Thyroid gland (tissue), 4 donors: ENCODE measurements at regions not wholly inside any gene's neighbourhood (a gene's known extent, or its start where the extent isn't known, plus 50 kb on each side); places are given as distances from the start of the nearest gene placed in this dataset.
A peak's percentile ranks its signal among the peaks of the same experiment; 100 is the strongest.

Experiments
- DNase-seq, 2 donors: peaks; one replicate each; pipeline ENCODE4 v3.0.0-alpha.2; 2019
- H3K27ac ChIP-seq, 3 donors: fragments of 200-600 bp; sonication (generic); 1 replicate in 2 of 3; 2 replicates in 1 of 3; pipeline ENCODE4 v1.5.1; 2016 to 2019; ENCODE audit warnings: mild to moderate bottlenecking in 1 of 3, moderate library complexity in 1 of 3
- H3K27me3 ChIP-seq: fragments of 200-600 bp; sonication (generic); one replicate; pipeline ENCODE4 v1.5.1; 2019
- H3K36me3 ChIP-seq, 2 donors: fragments of 200-600 bp; sonication (generic); one replicate each; pipeline ENCODE4 v1.5.1; 2016 to 2019
- H3K4me1 ChIP-seq, 2 donors: fragments of 200-600 bp; sonication (generic); one replicate each; pipeline ENCODE4 v1.5.1; 2017 to 2019
- H3K4me3 ChIP-seq, 3 donors: fragments of 200-600 bp; sonication (generic); replicated peaks in 1 of 3; 1 replicate in 2 of 3; 2 replicates in 1 of 3; pipeline ENCODE4 v1.5.1; 2016; ENCODE audit warnings: mild to moderate bottlenecking in 1 of 3
- H3K9me3 ChIP-seq: fragments of 200-600 bp; sonication (generic); one replicate; pipeline ENCODE4 v1.5.1; 2017
- CTCF ChIP-seq, 6 experiments: fragments of 200-600 bp in 3 of 6; fragments of 450-650 bp in 3 of 6; sonication (generic) in 3 of 6; IDR thresholded peaks; one replicate each; pipeline ENCODE4 v1.5.1; 2016 to 2019; ENCODE audit warnings: antibody characterized with exemption in 6 of 6, mild to moderate bottlenecking in 2 of 6, inconsistent platforms in 1 of 6, moderate library complexity in 1 of 6
- POLR2A ChIP-seq, 2 donors: fragments of 450-650 bp; IDR thresholded peaks; one replicate each; pipeline ENCODE4 v1.6.1; 2017; ENCODE audit warnings: antibody characterized with exemption in 2 of 2, mild to moderate bottlenecking in 2 of 2, moderate library complexity in 1 of 2
- WGBS, 2 donors: methylation state at CpG; one replicate each; pipeline ENCODE4 v1.1.5; 2017; 5-methylcytosine and 5-hydroxymethylcytosine counted together
- intact Hi-C: fragments of 100-400 bp; cut with DNase I; formaldehyde crosslinking; loops from one replicate; pipeline ENCODE4 v1.15.1; 2023

DNA sequence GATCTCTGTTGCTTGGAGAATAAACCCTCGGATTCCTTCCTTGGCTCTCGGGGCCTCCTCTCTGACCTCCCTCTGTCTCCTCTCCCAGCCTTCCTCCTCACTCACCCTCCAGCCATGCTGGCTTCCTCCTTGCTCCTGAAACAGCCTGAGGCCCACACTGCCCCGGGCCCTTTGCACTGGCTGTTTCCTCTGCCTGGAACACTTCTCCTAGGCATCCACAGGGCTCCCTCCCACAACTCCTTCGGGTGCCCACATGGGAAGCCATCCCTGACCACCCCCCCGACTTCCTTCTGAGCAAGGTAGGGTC, 87.7 kb downstream of the CEBPB start:
- H3K9me3 ChIP-seq, result no peaks in the 10 kb centered on the region
- peak overlapping the region; percentile 97 to 99 (median 98) for H3K27ac ChIP-seq
- peaks cover 41 to 59% of the 10 kb centered on the region in 2 donors for H3K4me1 ChIP-seq
- TF ChIP-seq CTCF (IDR thresholded peaks at IDR 0.05) (no peak), POLR2A (IDR thresholded peaks at IDR 0.05) (no peak)
- H3K4me3 ChIP-seq, result no peak overlapping the region
- H3K27me3 ChIP-seq, result no peaks in the 10 kb centered on the region
- H3K36me3 ChIP-seq, result no peaks in the 10 kb centered on the region
- intact Hi-C loops, result no loop called here
- 73 to 75% methylated on average over 5 of the region's 5 CpGs for WGBS, 2 donors
- peak; percentile 42 to 46 for DNase-seq

GRCh38 chr20:50278684-50279531, 88.3 kb downstream of the CEBPB start:
- TF ChIP-seq CTCF (IDR thresholded peaks at IDR 0.05) (peak in 4 of 6 experiments; percentile 47 to 67 (median 60)), POLR2A (IDR thresholded peaks at IDR 0.05) (peak in 1 of 2 donors; percentile 67)
- DNase-seq, result peak; percentile 95 to 96
- H3K27me3 ChIP-seq, result no peaks in the 10 kb centered on the region
- H3K36me3 ChIP-seq, result no peaks in the 10 kb centered on the region
- no peaks in the 10 kb centered on the region for H3K9me3 ChIP-seq
- peaks cover 47 to 59% of the 10 kb centered on the region in 2 donors for H3K4me1 ChIP-seq
- H3K4me3 ChIP-seq, result no peak overlapping the region
- intact Hi-C loops, result no loop called here
- 57 to 65% methylated on average over 11 to 13 of the region's 17 CpGs for WGBS, 2 donors
- peak overlapping the region; percentile 97 to 99 (median 98) for H3K27ac ChIP-seq

DNA sequence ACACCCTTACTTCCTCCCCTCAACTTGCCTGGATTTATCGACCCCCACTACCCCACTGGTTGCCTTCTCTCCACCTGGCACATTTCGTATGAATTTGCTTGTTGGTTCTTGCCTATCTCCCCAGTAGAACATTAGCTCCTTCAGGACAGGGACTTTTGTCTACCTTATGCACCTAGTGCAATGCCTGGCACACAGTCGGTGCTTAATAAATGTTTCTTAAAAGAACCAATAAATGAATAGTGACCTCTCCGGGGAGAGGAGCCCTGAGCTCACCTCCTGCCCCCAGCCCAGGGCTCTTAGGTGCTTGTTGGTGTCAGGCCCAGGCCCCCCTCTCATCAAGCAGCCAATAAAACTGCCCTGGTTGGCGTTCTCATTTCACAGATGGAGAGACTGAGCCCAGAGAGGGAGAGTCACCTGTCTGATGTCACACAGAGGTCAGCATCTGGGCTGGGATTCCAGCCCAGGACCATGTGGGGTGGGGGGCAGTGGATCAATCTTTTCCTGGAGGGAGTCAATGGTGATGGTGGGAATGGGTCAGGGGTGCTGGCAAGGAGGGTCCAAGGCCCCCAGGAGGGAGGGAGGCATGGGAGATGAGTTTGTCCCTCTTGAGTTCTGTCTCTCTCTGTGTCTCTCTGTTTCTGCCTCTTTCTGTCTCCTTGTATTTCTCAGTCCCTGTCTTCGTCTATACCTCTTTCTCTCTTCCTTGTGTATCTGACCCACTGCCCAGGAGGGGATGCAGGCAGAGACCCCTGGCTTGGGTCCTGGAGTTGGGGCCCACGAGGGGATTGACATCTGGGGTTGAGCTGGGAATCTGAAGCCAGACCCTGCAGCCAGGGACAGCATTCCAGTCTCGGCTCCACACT, 89.6 kb downstream of the CEBPB start:
- Histone ChIP-seq H3K4me3 (no peak overlapping the region), H3K9me3 (no peaks in the 10 kb centered on the region), H3K4me1 (peaks cover 60 to 70% of the 10 kb centered on the region in 2 donors), H3K27me3 (no peaks in the 10 kb centered on the region), H3K27ac (peak overlapping the region; percentile 97 to 99 (median 98)), H3K36me3 (no peaks in the 10 kb centered on the region)
- 82% methylated on average over 7 to 8 of the region's 8 CpGs for WGBS, 2 donors
- no peak for DNase-seq
- TF ChIP-seq CTCF (IDR thresholded peaks at IDR 0.05), result no peak
- TF ChIP-seq POLR2A (IDR thresholded peaks at IDR 0.05), result no peak
- intact Hi-C loops, result loop anchor here (5.0 kb wide), 1 partner anchor 83 kb away; no protein-coding TSS in a partner anchor

GRCh38 chr20:50280851-50281655, 90.4 kb downstream of the CEBPB start:
- peak overlapping the region; percentile 97 to 99 (median 98) for H3K27ac ChIP-seq
- H3K9me3 ChIP-seq, result no peaks in the 10 kb centered on the region
- no peak for DNase-seq
- peaks cover 64 to 71% of the 10 kb centered on the region in 2 donors for H3K4me1 ChIP-seq
- TF ChIP-seq CTCF (IDR thresholded peaks at IDR 0.05), result no peak
- no peak for TF ChIP-seq POLR2A (IDR thresholded peaks at IDR 0.05)
- H3K27me3 ChIP-seq, result no peaks in the 10 kb centered on the region
- H3K36me3 ChIP-seq, result no peaks in the 10 kb centered on the region
- WGBS, 2 donors, result 90% methylated on average over 9 of the region's 9 CpGs
- H3K4me3 ChIP-seq, result no peak overlapping the region
- intact Hi-C loops, result loop anchor here (5.0 kb wide), 1 partner anchor 84 kb away; no protein-coding TSS in a partner anchor
